Inferior parietal cortex (tissue), 1 donor: ENCODE measurements at regions not wholly inside any gene's neighbourhood (a gene's known extent, or its start where the extent isn't known, plus 50 kb on each side); places are given as distances from the start of the nearest gene placed in this dataset.
"Not testable (repeated sequence)": the region's sequence is repeated elsewhere in the genome, so short reads cannot be mapped to it uniquely, and the experiment has no call there.

Source experiments
- DNase-seq: peaks from one replicate; pipeline ENCODE4 v3.0.0-alpha.2; 2016; ENCODE audit errors: extremely low spot score

DNA sequence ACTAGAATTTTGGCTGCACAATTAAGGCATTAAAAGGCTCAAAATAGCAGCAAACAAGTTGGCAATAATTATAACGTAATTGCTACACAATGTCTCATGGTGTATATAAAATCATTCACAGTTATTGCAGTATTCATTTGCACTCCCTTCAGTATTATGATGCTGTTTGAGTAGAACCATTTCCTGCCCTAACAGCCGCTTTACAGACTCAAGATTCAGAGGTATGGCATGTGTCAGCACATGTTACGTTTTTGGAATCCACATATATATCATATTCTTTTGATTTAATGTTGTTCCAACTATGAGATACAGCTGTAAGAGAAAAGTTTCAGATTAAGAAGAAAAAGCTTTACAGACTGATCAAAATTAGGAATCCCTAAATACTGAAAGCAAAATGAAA is 56.3 kb upstream of the NCKAP5 start:
- DNase-seq = no peak

DNA sequence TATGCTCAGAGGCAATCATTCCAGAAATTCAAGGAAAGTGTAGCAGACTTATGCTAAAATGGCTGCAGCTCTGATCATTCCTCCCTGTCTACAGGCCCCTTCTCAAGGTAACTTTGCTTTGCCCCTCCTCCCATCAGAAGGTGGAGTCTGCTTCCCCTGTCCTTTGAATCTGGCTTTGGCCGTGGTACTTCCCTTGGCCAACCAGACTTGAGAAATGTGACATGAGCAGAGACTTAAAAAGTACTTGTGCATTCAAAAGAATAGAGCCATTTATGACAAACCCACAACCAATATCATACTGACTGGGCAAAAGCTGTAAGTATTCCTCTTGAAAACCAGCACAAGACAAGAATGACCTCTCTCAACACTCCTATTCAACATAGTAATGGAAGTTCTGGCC is 59.5 kb upstream of the NCKAP5 start:
- DNase-seq = no peak

DNA sequence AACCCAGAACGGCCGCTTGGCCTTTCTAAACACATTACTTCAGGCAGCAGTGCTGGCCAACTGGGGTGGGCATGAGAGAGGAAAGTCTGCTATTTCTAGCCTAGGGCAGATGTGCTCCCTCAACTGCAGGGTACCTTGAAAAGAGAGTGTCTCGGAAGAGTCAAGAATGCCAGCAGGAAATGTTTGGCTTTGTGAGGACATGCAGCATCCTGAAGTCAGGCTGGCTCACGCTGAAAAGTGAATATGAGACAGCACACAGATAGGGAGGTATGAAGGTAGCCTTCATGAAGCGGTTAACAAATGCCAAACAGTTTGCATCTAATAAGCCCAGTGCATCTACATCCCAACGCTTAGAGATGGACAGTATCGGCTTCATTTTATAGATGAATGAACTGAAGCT is 65.0 kb upstream of the NCKAP5 start:
- no peak for DNase-seq

DNA sequence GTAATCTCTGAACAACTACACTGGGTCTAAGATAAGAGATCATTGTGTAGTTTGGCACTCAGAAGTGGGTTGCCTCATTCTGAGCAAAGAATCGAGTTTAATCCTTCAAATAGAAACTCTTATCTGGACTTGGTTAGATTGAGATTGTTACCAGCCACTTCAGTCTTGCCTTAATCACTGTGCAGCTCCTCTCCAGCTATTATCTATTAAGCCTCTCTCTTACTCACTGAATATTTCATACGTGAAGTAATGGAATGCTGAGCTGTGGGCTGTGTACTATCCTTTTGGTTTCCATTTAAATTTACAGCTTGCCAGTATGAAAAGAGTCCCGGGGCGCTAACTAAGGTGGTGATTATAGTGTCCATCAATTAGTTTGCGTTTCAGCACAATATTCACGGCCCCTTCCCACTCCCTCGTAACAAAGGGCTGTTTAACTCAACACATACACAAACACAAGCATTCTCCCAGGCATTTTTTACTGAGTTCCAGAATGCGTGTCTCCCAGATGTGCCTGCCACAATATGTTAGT is 65.7 kb upstream of the NCKAP5 start:
- DNase-seq = no peak

DNA sequence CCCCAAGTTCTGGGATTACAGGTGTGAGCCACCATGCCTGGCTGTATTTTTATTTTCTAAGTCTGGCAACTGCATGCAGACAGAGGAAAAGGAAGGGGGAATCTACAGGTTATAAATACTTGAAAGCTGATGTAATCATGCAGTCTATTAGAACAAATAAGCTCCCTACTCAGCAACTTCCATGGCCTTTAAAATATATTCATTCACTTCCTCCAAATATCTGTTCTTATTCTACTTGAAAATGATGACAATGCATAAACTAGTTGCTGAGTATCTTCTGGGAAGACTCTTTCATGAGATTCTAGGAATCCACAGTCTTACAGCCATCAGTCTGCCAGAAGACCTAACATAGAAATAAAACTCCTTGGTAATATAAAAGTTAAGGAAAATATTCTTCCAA is 66.9 kb upstream of the NCKAP5 start:
- no peak for DNase-seq

DNA sequence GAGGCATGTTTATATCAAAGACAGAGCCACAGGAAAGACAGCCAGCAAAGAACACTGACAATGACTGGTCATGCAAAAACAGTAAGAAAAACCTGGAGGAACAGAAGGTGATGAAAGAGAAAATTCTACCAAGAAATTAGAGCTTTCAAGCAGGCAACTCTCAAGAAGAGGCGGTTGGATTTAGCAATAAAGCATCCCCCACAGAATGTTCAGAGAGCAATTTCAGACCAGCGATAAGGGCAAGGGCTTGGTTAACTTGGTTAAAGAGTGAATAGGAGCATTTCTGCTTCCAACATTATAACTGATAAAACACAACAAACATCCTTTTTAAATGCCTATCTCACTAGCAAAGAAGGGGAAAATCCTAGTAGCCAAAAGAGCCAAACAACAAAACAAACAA is 68.0 kb upstream of the NCKAP5 start:
- no peak for DNase-seq

DNA sequence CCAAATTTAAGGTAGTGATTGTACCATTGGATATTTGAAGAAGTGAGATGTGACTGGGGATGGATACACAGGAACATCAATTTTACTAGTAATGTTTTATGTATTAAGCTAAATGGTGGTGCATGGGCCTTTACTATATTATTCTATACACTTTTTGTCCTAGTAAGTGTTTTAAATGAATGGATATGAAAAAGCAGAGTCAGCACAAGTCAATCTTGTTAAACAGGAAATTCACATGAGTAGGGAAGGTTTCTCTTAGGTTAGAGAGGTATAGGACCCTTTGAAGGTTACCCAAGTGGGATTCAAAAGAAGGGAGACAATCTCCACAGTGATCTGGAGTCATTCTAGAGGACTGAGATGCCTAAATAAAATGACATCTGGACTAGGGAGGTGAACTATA is 71.8 kb upstream of the NCKAP5 start:
- DNase-seq = no peak

DNA sequence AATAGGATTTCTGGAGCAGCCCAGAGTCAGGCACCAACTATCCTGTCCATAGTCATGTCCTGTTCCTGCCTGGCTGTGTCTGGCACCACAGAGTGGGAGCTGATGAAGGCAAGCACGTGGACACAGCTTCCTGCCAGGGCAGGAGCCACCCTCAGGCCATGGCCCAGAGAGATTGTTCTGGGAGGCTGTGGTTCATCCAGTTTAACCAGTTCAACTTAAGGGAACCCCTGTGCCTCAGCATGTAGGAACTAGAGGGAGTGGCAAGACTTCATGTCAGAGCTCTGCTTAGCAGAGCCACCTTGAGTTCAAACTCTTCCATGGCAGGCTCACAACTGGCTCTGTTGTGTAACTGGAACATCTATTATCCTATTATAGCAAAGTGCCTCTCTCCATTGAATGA is 73.2 kb upstream of the NCKAP5 start:
- DNase-seq = peak; percentile 56

DNA sequence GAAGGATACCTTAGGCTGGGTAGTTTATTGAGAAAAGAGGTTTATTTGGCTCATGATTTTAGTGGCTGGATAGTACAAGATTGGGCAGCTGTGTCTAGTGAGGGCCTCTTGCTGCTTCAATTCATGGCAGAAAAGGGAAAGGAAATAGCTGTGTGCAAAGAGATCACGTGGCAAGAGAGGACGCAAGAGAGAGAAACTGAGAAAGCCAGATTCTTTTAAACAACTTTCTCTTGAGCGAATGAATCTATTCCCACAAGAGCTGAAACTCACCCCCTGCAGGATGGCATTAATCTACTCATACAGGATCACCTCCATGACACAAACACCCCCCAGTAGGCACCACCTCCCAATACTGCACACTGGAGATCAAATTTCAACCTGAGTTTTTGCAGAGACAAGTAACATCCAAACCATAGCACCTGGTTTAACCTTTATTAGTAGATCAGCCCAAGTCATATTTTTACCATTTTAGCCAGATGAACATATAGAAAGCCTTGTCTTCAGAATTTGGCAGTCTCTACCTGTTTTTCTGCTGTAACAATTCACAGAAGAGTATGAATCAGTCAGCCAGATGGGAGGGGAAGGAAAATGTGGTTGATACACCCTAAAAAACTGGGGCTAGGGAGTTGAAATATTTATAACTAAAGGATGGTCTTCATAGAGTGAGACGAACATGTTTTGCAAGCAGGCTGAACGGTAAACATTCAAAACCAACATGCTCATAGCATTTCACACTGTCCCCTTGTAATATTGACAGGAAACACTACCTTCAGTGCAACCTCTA is 73.9 kb upstream of the NCKAP5 start:
- DNase-seq = peak; percentile 54

DNA sequence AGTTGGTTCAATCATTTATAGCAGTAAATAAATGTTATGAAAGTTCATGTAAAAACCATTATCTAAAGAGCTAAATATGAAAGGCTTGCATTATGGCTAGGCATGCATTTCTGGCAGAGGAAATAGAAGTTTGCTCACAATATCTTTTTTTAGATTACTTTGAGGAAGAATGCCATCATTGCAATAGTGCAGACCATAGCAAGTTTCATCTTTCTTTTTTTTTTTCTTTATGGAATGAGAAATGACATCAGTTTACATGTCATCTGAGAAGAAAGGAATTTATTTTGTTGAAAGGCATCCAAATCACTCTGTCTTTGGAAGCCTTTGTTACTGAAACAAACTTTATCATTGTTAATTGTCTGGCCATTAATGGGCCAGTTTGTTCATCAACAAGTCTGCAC is 74.5 kb upstream of the NCKAP5 start:
- DNase-seq = peak; percentile 78

DNA sequence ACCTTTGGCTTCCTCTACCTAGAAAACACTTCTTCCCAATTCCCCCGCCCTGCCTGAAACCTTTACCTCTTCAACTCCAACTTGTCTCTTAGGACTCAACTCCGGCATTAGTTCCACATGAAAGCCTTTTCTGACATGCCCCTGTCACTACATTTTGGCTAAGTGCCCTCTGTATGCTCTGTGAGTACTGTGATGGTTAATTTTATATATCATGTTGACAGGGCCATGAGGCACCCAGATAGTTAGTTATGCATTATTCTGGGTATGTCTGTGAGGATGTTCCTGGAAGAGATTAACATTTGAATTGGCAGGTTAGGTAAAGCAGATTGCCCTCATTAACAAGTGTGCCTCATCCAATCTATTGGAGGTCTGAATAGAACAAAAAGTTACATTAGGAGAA is 75.6 kb upstream of the NCKAP5 start:
- no peak for DNase-seq

DNA sequence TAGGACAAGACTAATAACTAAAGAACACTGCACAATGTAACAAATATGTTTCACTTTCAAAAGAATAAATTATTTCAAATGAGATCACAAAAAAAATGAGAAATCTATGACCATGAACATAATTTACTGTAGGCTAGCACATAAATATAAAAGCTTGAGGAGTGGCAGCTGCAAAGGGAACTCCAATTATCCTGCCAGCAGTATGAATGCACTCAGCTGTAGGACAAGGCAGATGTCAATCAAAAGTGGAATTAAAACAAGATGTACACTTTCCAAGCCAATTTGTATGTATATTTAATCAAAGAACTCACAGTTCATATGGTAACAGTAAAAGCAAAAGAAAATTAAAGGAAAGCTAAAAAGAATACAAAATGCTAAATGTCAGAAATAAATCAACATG is 76.6 kb upstream of the NCKAP5 start:
- DNase-seq = no peak

DNA sequence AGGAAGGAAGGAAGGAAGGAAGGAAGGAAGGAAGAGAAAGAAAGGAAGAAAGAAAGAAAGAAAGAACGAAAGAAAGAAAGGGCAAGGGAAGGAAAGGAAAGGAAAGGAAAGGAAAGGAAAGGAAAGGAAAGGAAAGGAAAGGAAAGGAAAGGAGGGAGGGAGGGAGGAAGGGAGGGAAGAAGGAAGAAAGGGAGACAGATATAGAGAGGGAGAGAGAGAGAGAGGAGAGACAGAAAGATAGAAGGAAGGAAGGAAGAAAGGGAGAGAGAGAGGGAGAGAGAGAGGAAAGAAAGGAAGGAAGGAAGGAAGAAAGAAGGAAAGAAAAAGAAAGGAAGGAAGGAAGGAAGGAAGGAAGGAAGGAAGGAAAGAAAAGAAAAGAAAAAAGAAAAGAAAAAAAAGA is 79.1 kb upstream of the NCKAP5 start:
- DNase-seq = not testable (repeated sequence)

DNA sequence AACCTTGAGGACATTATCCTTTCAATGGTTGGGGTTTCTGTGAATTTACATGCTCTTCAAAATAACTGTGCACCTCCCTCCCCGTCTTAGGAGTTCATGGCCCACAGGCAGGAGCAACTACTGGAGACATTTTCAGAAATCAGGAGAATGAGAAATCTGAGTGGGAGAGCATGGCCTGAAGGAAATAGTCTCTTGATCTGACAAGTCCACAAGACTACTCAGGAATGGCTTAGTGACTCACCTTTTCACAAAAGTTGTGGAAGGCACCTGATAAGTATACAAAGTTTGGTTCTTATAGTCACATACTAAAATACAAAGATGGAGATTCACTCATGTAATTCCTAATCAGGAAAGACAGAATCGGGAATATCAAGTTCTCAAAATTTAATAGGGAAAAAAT is 83.6 kb upstream of the NCKAP5 start:
- no peak for DNase-seq

DNA sequence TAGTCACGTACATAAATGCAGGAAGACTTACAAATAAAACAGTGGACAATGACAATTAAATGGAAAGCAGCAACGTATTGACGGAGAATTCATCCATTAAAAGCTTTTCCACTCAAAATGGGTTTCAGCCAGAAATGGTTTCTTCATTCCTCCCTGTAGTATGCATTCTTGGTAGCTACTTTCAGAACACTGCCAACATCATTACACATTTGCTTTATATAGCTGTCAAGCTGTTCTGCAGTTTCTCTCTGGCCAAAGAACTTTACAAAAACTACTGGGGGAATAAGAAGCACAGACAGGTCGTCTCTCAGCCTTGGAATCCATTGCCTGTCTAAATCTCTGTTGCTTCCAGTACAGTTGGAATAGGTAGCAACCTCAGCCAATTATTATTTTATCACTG is 84.1 kb upstream of the NCKAP5 start:
- DNase-seq = no peak

DNA sequence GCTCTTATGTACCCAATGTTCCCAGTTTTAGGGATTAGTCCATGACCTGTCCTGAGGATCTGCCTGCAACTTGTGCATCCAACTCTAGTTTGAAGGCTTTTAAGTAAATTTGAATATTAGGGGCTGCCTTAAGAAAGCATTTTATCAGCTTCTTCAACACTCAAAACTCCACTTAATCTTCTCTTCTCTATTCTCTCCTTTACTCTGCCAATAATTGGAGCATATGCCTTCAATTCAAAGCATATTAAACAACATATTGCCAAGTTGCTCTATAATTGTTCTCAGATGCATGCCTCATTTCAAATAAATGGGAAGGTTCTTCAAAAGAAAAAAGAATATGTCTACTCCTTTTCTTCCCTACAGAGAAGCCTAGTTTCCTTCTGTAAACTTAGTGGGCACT is 84.8 kb upstream of the NCKAP5 start:
- no peak for DNase-seq

DNA sequence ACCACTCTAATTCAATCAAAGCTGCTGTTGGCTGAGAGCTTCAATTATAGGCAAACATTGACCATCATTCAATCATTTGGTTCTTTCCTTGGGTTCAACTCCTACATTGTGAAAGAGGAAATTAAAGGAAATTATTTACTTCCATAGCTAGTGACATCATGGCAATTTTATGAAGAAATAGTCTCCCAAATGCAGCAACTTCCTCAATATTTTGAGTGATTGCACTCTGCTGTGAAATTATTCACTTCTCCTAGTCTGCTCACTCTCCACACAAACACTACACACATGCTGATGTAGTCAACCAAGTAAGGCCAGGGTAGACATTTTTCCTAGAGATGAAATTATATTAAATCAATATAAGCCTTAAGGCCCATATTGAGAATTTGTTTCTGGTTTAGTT is 86.7 kb upstream of the NCKAP5 start:
- DNase-seq = no peak

DNA sequence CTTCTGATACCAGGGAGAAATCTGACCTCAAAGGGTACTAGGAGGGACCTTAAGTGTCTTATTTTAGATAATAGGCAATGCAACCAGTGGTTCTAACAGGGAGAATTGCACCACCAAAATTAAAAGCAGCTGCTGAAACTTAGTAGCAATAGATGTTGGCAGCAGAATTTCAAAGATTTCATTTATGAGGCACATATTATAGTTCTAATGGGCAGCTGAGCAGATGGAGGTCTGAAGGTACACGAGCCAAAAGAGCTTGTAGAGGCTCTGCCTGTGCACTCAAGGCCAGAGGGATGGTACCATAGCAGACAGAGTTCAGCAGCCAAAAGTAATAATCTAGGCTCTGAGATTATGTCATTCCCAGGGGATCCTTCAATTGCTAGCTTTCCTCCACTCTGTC is 87.3 kb upstream of the NCKAP5 start:
- no peak for DNase-seq

DNA sequence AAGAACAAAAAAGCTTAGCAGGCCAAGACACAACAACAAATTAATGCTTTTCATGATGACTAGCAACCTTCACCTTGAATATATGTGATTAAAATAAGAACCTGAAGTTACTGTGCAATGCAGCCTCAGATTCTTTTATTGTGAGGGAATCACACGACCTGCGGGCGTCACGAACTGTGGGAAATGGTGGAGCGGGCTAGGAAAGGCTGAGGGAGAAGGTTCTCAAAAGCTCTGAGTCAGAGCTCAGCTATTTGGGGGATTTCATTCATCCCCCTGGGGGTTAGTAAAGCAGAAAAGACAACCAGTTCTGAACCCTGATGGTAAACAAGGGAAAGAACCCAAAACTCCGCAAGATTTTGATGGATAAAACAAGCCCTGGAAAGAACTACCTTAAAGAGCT is 89.3 kb upstream of the NCKAP5 start:
- no peak for DNase-seq

DNA sequence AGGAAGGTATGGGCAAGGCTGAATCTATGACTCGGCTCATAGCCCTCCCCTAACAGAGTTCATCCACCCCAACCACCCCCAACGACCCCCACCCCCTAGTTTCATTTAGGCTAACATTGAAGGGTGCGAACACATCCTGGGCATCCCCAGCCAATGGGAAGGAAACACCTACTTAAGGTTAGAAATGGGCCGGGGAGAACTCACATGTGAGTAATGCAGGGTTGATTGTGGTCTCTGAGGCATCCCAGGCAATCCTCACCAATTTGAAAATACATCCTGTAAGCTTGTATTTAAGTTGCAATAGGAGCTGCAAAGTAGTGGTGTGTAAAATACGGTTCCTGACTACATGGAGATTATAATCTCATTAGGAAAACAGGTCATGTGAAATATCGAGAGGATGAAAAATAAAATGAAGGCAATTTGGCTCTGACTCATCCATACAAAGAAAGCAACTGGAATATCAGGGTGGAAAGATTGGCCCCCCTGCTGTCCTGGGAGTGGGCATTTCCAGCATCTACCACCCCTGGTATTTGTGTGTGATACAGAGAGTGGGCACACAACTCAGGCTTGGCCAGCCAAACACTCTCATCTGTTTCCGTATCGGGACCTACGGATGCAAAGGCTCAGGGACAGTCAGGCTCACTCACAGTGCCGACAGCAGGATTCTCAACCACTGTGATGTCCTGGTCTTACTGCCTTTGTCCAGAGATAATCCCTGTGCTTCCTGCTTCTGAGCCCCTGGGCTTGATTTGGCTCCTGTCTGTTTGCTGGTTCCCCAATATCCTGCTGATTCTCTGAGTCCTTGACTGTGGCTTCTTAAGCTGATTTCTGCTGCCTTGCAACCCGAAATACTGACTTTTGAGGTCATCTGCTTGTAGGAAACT is 90.0 kb upstream of the NCKAP5 start:
- no peak for DNase-seq

DNA sequence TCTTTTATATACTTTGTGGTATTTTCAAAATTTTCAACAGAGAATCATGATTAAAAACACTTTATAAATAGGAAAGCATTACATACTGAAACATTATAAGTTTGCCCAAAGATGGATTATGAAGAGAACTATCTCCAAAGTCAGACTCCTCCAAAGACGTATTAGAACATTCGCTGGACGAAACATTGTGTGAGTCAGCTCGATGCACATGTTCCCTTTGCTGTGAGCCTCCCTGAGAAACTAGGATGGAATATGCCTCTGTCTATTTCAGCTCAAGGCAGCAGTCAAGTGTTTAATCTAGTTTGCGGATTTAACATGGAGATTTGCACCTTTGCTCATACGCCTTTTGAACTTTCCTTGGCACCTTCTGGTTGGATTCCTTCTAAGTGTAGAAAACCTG is 92.2 kb upstream of the NCKAP5 start:
- DNase-seq = no peak

DNA sequence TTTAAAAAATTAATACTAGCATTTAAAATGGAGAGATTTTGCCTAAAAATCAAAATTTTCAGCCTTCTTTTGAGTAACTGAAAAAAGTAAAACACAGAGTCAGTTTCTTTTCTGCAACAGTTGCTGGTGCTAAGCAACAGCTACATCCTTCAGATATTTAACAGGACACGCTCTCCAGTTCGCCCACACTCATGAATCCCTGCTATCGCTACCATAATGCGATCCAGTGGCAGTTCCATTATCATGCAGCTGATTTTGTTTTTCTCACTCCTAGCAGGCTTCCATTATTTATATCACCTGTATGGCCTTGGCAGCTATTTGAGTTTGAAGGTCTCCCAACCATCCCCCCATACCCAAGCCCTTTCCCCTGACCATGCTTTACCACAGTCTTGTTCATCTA is 93.1 kb upstream of the NCKAP5 start:
- no peak for DNase-seq

DNA sequence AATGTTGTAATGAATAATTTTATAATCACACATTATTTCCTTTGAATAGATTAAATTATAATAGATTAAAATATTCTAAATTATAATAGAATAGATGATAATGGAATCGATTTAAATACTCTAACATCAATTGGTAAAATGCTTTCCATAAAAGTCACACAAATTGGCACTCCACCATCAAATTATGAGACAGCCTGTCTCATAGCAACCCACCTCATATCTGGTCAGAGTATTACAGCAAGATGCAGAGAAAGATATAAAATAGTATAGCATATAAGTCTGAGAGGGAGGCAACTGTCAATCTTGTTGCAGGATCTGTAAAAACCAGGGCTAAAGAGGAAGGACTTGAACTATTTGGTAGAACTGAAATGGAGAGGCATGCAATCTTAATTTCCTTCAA is 98.4 kb upstream of the NCKAP5 start:
- DNase-seq = no peak
